HepG2 (cell line): ENCODE measurements at regions not wholly inside any gene's neighbourhood (a gene's known extent, or its start where the extent isn't known, plus 50 kb on each side); places are given as distances from the start of the nearest gene placed in this dataset.
"Not testable (repeated sequence)": the region's sequence is repeated elsewhere in the genome, so short reads cannot be mapped to it uniquely, and the experiment has no call there.

Experiments
- CBX5 ChIP-seq: sonication (generic); formaldehyde crosslinking; IDR thresholded peaks from 2 replicates; pipeline ENCODE4 v1.4.0; 2020; ENCODE audit warnings: missing genetic modification reagents, borderline replicate concordance
- ELF1 ChIP-seq: sonication (generic); formaldehyde crosslinking; IDR thresholded peaks from 2 replicates; pipeline ENCODE4 v1.4.0; 2020; ENCODE audit warnings: missing genetic modification reagents
- ETV5 ChIP-seq: IDR thresholded peaks from 2 replicates; pipeline ENCODE4 v1.6.1; 2018; ENCODE audit warnings: missing biosample characterization, missing genetic modification reagents, inconsistent platforms, borderline replicate concordance
- FOSL2 ChIP-seq: sonication (generic); formaldehyde crosslinking; IDR thresholded peaks from 2 replicates; pipeline ENCODE4 v1.4.0; 2020; ENCODE audit warnings: missing genetic modification reagents
- HNF4A ChIP-seq: sonication (generic); formaldehyde crosslinking; IDR thresholded peaks from 2 replicates; pipeline ENCODE4 v1.4.0; 2020; ENCODE audit warnings: missing genetic modification reagents
- JUNB ChIP-seq: sonication (generic); formaldehyde crosslinking; IDR thresholded peaks from 2 replicates; pipeline ENCODE4 v1.8.0; 2022; ENCODE audit warnings: missing genetic modification reagents, mild to moderate bottlenecking, borderline replicate concordance
- KDM2A ChIP-seq: sonication (generic); formaldehyde crosslinking; IDR thresholded peaks from 2 replicates; pipeline ENCODE4 v1.4.0; 2020; ENCODE audit warnings: low read depth, missing genetic modification reagents, borderline replicate concordance
- KMT2A ChIP-seq: sonication (generic); formaldehyde crosslinking; IDR thresholded peaks from 2 replicates; pipeline ENCODE4 v1.4.0; 2020; ENCODE audit warnings: missing genetic modification reagents
- MAZ ChIP-seq, 2 experiments: sonication (generic) in 1 of 2; formaldehyde crosslinking in 1 of 2; IDR thresholded peaks; 2 replicates each; pipeline versions ENCODE4 v1.5.0 to v1.6.1; 2012 to 2020; ENCODE audit warnings: low read depth in 2 of 2, mild to moderate bottlenecking in 2 of 2, borderline replicate concordance in 1 of 2, improper control_type of control experiment in 1 of 2, low read length in 1 of 2, missing genetic modification reagents in 1 of 2, moderate library complexity in 1 of 2
- MEF2D ChIP-seq: sonication (generic); formaldehyde crosslinking; IDR thresholded peaks from 2 replicates; pipeline ENCODE4 v1.5.1; 2020; ENCODE audit warnings: mild to moderate bottlenecking, missing genetic modification reagents
- MIXL1 ChIP-seq: IDR thresholded peaks from 2 replicates; pipeline ENCODE4 v1.6.1; 2016
- MLX ChIP-seq: IDR thresholded peaks from 2 replicates; pipeline ENCODE4 v1.6.1; 2016
- MYC ChIP-seq: sonication (generic); formaldehyde crosslinking; IDR thresholded peaks from 2 replicates; pipeline ENCODE4 v1.9.0; 2021; ENCODE audit warnings: missing genetic modification reagents, borderline replicate concordance
- NCOA2 ChIP-seq: sonication (generic); formaldehyde crosslinking; IDR thresholded peaks from 2 replicates; pipeline ENCODE4 v1.8.0; 2022; ENCODE audit warnings: inconsistent platforms
- RARA ChIP-seq: IDR thresholded peaks from 2 replicates; pipeline ENCODE4 v1.6.1; 2016; ENCODE audit warnings: missing genetic modification reagents, missing compliant biosample characterization
- SALL1 ChIP-seq: sonication (generic); formaldehyde crosslinking; IDR thresholded peaks from 2 replicates; pipeline ENCODE4 v1.8.0; 2022; ENCODE audit warnings: mild to moderate bottlenecking, missing genetic modification reagents
- SOX5 ChIP-seq: IDR thresholded peaks from 2 replicates; pipeline ENCODE4 v1.6.1; 2016; ENCODE audit warnings: borderline replicate concordance
- TEAD3 ChIP-seq: optimal IDR thresholded peaks from 2 replicates; pipeline ENCODE3; 2016; ENCODE audit warnings: borderline replicate concordance
- ZFP1 ChIP-seq: IDR thresholded peaks from 2 replicates; pipeline ENCODE4 v1.6.1; 2016
- ZNF143 ChIP-seq: sonication (generic); formaldehyde crosslinking; IDR thresholded peaks from 2 replicates; pipeline ENCODE4 v1.4.0; 2020; ENCODE audit warnings: missing genetic modification reagents
- ZNF580 ChIP-seq: IDR thresholded peaks from 2 replicates; pipeline ENCODE4 v1.6.1; 2016; ENCODE audit warnings: low read depth, borderline replicate concordance
- ZNF687 ChIP-seq: sonication (generic); formaldehyde crosslinking; IDR thresholded peaks from 2 replicates; pipeline ENCODE4 v1.5.1; 2020; ENCODE audit warnings: mild to moderate bottlenecking, missing genetic modification reagents, moderate library complexity
- ZNF878 ChIP-seq: sonication (generic); formaldehyde crosslinking; IDR thresholded peaks from 2 replicates; pipeline ENCODE4 v1.8.1; 2023; ENCODE audit warnings: mild to moderate bottlenecking, missing genetic modification reagents, moderate library complexity
- ZSCAN29 ChIP-seq: sonication (generic); formaldehyde crosslinking; conservative IDR thresholded peaks from 2 replicates; pipeline ENCODE4 v1.4.0; 2020; ENCODE audit warnings: mild to moderate bottlenecking, missing genetic modification reagents
- ZSCAN9 ChIP-seq: IDR thresholded peaks from 2 replicates; pipeline ENCODE4 v1.6.1; 2016; ENCODE audit warnings: borderline replicate concordance

- TF ChIP-seq JUNB (CRISPR knock-in tag) (peak; percentile 67; the same call in 1 of the 2 replicates), TEAD3 (CRISPR knock-in tag) (peak; percentile 37), MAZ (IDR thresholded peaks at IDR 0.05; ENCODE audit: borderline replicate concordance, low read depth, low read length) (peak; percentile 39; the same call in 1 of the 2 replicates), HNF4A (CRISPR knock-in tag) (peak; percentile 9; the same call in 1 of the 2 replicates), MYC (peak; percentile 58; the same call in 1 of the 2 replicates), ELF1 (CRISPR knock-in tag) (0 out of 2 replicates have a peak, but pooled peaks have one; percentile 26), ZNF878 (CRISPR knock-in tag) (0 out of 2 replicates have a peak, but pooled peaks have one; percentile 19), SOX5 (peak; percentile 74; the same call in 1 of the 2 replicates), MIXL1 (CRISPR knock-in tag) (peak; percentile 73), KMT2A (peak; percentile 44; the same call in 1 of the 2 replicates), ZSCAN29 (CRISPR knock-in tag) (0 out of 2 replicates have a peak, but pooled peaks have one; percentile 49), ZNF687 (CRISPR knock-in tag) (peak; percentile 58), MLX (CRISPR knock-in tag) (peak; percentile 30; the same call in 1 of the 2 replicates), FOSL2 (CRISPR knock-in tag) (peak; percentile 95), ZNF580 (0 out of 2 replicates have a peak, but pooled peaks have one; percentile 25), SALL1 (CRISPR knock-in tag) (peak; percentile 74), ZNF143 (CRISPR knock-in tag) (0 out of 2 replicates have a peak, but pooled peaks have one; percentile 39), KDM2A (CRISPR knock-in tag) (peak; percentile 51; the same call in 1 of the 2 replicates), ETV5 (CRISPR knock-in tag) (peak; percentile 94), ZSCAN9 (CRISPR knock-in tag) (peak; percentile 64; the same call in 1 of the 2 replicates), MEF2D (CRISPR knock-in tag) (peak; percentile 48; the same call in 1 of the 2 replicates), NCOA2 (CRISPR knock-in tag) (peak; percentile 68), CBX5 (CRISPR knock-in tag) (peak; percentile 56; the same call in 1 of the 2 replicates), ZFP1 (CRISPR knock-in tag) (peak; percentile 69; the same call in 1 of the 2 replicates), RARA (CRISPR knock-in tag) (peak; percentile 97)
- not testable (repeated sequence) for TF ChIP-seq MAZ (CRISPR knock-in tag; IDR thresholded peaks at IDR 0.05; ENCODE audit: low read depth)
Measured at GRCh38 chr16:88238732-88239274, 144.0 kb upstream of the ZNF469 start (continued).
